HG03108 (cell line): ENCODE measurements at regions not wholly inside any gene's neighbourhood (a gene's known extent, or its start where the extent isn't known, plus 50 kb on each side); places are given as distances from the start of the nearest gene placed in this dataset.

Experiments
- ATAC-seq: cut with Tn5 transposase; IDR thresholded peaks from one replicate; pipeline ENCODE4 v1.9.1; 2021; ENCODE audit warnings: moderate library complexity; ENCODE audit not compliant: unreplicated experiment

DNA sequence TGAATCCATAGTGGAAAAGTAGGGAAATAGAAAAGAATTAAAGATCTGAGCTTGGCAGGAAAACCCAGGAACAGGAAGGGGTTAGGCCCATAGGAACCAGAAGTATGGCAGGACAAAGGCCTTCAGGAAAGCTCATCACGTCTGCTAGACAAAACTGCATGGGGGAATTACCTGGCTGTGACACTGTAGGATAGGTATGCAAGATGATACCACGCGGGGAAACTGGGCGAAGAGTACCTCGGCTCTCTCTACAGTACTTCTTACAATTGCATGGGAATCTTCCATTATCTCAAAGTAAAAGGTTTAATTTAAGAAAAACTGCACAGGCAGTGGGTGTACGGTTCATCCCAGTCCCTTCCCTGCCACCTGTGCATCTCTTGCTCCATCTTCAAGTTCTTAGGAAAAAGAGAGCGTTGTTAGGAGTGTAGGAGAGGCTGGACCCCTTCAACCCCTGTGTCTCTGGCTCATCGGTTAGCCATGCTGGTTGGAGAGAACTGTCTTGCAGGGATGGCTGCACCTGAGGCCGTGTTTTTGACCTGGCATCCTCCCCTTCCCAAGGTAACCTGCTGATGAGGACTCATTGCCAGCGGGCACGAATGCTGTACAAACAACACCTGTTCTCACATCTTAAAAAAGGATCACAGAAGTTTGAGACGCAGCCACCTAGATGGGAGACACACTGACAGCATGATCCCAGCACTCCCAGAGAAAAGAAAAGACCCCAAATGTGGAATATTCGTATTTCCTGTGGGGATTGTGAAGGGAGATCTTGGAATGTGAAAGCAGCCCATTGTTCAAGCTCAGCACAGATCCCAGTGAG, 120.5 kb upstream of the COPS8 start:
- no peak for ATAC-seq

DNA sequence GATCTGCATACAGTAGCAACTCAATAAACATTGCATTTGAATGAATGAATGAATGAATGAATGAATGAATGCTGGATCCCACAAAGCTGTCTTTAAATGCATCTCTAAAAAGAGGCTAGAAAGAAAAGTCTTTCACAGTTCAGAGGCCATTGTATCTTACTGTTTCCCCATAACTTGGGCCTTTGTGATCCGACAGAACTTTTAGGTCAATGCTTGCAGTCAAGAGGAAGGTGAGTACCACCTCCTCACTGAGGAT, 119.9 kb upstream of the COPS8 start:
- no peak for ATAC-seq

DNA sequence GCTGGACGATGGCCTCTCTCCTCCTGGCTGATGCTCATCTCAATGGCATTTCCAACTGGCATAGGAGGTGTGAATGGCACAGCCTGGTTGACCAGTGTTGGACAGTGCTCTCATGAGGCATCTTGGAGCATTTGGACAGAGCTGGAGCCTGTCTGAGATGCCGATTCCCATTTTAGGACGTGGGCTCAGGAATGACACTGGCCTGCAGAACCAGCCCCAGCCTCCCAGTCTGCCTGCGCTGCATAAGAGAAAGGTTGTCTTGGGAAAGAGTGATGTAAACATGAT, 118.2 kb upstream of the COPS8 start:
- no peak for ATAC-seq

DNA sequence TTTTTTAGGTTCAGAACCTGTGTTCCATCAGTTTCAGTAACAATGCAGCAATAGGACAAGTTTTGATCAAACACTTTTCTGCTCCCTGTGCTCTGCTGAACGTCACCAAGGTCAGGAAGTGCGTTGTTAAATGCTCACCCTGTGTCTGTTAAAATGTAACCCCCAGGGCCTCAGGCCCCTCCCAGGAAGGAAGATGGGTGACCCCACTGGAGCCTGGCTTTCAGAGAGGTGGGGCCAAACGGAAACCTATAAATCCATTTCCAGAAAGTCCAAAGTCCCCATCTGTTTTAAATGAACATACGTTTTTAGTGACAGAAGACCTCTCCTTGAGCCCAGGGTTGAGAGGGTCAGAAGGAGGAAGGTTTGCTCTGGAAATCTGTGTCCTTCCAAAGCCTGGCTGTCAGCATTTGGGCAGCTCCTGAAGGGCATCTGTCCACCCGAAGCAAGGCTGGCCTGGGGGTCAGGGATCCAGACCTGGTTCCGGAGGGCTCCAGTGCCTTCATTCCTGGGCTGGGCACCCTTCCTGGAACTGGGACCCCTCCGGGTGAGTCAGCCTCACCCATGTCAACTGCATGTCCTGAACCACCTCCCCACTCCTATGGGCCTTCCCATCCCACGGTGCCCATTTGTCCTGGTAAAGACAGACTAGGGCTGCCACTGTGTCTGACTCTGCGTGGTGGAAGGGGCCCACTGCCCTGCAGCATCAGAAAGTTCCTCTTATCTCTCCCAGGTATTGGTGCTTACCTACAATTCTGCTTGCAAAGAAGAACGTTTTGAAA, 117.4 kb upstream of the COPS8 start:
- ATAC-seq: no peak

DNA sequence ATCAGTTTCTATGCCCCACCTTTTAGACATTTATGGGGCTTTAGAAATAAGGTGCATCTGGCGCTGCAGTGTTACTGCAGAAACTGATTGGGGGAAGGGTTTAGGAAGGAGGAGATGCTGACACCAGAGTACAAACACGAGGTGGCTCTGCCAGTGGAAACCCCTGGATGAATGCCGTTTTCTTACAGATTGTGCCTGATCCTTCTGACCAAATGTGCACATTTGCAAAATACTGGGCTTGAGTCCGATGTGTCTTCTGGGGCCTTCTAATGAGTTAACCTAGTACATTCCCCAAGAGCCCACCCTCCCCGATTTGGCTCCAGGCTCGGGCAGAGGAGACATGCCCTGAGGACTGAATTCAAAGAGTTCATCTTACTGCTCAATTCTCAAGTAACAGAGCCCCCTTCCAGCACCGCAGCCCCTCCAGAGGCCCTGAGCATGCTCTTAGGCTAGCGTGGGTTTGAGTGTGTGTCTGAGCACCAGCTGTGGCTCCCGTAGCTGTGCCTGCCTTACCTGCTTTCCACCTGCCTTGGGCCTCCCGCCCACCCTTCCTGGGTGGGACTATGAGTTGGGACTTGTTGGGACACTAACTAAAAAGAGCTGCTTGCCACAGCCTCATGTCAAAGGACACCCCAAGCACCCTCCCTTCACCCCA, 116.7 kb upstream of the COPS8 start:
- no peak for ATAC-seq

DNA sequence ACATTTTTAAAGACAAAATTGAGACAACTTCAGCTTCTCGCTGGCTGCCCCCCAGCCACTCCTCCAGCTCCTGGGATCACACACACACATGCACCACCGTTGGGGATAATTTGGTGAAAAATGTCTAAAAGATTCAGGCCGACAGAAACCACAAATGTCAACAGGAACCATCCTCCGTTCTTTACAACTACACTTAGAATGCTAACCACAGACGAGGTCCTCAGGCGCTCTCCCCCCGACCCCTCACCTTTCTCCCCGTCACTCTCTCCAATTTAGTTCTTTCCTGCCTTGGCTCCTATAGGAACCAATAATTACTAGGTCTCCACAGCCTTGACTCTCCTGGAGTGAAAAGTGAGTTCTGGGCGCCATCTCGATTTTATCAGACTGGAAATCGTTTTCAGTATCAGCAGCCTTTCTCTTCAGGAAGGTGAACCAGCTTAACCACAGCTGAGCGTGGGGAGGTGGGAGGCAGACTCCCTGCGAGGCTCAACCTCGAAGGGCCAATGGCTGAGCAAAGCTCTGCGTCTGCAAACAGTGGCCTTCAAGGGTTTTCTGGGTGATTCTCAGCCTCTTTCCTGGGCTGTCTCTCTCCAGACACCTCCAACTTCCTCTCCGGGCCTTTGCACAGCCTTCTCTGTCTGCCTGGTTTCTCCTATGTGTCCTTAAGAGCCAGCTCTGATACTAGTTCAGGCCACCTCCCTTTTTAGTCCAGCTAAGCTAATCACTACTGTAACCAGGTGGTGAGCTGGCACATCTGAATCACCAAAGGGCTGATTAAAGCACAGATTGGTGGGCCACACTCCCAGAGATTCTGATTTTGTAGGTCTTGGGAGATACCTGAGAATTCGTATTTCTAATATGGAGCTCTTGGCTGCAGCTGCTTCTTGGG, 115.7 kb upstream of the COPS8 start:
- no peak for ATAC-seq

DNA sequence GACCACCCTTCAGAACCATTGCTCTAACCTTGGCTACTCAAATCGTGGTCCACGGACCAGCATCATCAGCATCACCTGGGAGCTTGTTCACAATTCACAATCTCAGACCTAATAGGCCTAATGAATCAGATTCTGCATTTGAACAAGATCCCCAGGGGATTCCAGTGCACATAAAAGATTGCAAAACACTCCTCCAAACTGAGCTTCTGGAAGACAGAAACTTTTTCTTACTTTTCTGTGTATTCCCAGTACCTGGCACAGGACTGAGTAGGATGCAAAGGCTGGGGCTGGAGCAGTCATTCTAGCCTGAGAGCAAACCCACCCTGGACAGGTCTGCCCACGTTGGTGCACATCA, 115.1 kb upstream of the COPS8 start:
- ATAC-seq: no peak

DNA sequence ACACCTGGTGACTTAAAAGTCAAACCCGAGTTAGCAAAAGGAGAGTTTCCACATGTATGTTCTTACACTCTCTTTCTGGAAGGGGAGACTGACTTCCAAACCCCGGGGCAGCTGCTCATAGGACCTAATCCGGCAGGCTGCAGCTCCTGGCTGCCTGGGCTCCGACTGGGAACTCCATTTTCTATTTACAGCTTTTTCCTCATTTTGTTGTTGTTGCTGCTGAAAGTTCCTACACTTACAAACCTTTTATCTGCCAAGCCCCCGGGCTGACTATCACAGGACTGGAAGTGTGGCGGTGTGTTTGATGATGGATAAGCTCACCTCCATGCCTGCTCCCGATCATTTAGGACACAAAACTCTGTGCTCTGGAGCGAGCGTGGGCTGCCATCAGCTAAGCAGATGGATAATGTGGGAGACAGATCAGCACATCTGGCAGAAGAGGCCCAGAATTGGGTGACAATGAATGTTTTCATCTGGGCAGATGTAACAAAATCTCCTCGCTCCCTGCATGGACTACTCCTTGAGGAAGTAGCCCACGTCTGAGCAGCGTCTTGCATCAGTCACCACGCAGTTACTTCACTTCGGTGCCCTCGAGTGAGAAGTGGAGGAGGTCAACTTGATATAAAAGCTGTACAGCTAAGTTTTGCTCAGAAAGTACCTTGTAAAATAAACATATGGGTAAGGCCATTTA, 114.4 kb upstream of the COPS8 start:
- no peak for ATAC-seq

DNA sequence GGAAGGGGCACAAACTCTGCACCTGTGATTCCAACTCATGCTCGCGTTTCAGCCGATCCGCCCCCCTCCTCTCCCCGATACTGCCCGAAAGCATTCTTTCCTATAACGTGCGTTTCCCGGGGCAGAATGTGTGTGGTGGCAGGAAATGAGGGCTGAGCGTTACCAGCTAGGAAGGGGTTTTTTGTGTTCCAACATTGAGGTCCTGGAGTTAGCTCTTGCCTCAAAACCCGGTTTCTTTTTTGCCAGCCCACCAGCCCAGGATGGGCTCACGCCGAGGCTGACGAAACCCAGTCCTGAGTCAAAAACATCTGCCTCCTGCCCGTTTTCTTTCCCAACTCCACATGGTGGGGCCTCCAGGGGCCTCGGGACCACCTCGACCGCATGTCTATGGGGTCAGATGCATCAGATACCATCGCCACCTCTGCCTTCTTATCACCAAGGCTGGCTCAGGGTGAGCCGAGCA, 113.7 kb upstream of the COPS8 start:
- no peak for ATAC-seq

DNA sequence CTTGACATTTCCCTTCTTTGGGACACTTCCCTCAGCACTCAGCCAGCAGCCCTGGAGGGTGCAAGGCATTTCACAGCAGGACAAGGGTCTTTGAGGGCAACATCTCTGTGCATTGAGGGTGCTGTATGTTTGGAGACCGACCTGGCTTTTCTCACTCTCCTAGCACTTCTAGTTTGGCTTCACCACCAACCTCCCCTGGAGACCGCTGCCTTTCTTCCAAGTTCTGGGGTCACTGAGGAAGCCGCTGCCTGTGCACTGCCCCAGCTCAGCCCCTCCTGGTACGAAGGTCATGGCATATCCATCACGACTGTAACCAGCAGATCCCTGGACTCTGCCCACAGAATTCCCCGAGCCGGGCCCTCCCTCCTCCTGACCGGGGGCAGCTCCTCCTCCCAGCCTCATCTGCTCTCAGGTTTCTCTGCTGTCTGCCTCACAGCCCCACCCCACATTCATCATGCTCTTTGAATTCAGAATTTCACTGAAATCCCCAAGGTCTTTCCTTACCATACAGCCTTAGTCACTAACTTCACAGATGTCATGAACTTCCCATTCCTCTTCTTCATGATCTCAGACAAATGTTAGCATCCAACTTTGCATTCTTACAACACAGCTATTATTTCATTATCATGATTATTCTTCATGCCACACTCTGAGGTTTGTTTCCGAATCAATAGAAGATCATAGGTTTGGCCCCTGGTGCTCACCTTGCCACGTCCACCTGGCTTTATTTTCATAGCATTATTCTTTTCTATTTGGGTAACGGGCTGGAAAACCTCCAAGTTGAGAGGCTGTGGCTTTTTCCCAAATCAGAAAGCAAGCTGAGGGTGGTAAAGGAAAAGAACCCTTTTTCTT, 113.0 kb upstream of the COPS8 start:
- ATAC-seq: no peak

DNA sequence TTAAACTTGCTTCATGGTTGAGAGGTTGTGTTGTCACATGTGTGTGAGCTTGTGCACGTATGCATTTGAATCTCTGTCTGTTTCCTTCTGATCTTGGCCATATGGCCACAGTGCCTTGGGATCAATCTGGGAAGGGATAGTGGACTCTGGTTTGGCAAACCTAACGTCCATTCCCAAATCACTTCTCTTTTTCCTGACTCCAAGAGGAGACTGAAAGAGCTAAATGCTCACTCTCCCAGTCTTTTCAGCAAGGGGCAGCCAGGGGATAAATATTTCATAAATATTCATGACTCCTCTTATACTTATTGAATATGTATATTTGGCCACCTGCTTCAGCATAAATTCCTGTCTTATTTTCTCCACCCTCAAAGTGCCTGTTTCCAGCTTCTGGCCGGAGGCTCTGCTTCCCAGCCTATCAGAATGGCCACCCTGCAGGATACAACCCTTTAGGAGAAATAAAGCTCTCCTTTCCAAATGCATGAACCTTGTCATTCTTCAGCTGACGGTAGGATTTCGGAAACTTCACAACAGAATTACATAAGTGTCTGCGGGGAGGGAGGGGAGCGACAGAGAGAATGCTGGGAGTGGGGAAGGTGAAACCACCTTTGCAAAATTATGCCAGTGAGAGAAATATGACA, 112.2 kb upstream of the COPS8 start:
- ATAC-seq: no peak

DNA sequence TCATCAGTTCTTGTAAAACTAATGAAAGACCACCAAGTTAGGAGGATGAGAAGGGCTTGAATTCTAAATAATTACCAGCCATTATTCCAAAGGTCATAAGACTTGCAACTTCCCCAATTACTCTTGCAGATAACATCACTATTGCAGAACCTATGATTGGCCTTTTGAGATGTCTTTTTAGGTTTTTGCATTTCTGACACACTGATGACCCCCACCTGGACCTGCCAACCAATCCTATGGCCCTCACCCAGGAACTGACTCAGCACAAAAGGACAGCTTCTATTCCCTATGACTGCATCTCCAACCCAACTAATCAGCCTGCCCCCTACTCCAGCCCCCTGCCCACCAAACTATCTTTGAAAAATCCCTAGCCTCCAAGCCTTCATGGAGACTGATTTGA, 111.5 kb upstream of the COPS8 start:
- ATAC-seq: no peak

DNA sequence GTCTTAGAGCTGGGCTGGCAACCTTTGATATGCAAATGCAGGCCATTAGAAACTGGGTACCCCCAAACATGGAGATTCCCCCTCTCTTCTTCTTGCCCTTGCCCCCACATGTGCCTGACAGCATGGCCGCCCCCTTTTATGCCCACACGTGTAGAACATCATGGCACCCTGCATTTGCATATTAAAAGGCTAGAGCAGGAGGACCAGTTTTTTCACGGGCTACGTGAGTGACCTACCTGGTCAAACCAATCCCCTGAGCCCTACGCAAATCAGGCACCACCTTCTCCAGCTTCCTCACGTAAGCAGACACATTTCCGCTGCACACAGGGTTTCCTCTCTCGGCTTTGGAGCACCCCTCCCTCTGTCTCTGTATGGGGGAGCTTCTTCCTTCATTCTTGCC, 110.9 kb upstream of the COPS8 start:
- ATAC-seq: no peak

DNA sequence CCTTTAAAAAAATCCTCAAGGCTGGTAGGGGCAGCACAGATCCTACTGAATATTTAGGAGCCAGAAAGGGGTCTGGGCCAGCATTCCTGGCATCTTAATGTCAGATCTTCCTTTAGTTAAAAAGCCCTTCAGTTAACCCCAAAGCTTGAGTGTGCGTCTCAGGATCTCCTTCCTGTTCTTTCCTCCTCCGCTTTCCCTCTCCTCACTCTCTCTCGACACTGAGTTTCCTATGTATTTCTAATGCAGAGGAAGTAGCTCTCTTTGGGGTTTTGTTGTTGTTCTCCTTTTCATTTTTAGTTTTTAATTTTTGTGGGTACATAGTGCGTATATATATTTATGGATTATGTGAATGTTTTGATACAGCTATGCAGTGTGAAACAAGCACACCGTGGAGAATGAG, 109.9 kb upstream of the COPS8 start:
- no peak for ATAC-seq

DNA sequence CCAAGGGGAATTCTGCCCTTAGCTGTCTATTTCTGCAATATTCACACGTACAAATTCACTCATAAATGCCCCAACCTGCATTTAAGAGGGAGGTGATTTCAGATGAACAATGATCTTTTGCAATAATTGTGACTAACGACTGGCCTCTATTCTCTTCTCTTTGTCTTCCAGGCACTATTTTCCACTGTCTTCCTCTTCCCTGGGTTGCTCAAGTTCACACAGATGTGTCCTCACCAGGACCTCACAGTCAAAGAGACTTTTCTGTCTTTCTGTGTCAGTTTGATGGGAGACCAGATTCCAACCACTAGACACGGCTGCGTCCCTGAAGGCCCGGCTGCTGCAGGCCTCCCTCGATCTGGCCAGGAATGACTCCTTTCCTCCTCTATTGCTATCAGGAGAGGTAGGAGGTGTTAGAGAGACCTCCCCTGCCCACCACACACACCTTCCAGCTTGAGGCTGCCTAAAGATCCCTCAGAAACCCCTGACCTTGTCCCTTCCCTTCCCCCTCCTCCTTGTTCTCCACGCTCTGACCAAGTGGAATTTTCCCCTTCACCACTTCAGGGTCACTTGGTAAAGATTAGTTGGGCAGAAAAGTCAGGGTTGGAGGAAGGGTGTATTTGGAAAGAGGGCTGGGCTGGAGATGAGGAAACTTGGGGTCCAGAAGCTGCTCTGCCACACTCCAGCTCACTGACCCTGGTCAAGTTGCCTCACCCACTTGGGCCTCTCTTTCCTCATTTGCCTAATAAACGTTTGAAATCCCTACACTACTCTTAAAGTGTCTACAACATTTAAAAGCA, 109.2 kb upstream of the COPS8 start:
- ATAC-seq: no peak

DNA sequence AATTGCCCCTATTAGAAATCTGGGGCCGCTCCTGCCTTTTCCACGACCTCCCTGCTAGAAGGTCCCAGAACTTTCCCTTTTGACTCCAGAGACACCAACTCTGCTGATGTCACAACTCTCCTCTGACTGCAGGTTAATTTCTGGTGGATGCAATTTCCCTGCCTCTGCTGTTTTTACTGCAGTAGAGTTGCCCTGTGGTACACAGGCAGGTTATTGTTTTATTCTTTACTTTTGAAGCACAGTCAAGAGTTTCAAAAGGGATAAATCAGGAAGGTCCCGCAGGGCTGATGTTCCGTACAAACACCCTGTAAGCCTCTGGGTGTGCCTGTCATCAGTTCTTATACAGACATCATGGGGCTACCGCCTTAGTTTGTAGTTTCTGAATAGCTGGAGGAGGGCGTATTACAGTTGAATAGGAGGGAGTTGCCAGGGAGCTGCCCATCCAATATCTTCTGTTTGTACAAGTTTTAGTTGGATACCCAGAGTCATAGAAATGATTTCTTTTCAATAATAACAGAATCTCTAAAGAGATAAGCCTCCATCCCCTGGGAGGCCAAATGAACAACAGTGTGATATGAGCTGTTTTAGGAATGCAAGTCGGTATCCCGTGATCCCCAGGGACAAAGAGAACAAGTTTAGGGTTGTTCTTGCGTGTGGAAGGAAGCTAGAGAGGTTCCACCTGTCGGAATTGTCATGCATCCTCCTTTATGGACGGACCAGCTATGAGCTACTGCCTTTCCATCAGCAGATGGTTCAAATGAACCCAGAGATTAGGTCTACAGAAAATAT, 108.4 kb upstream of the COPS8 start:
- ATAC-seq: no peak

DNA sequence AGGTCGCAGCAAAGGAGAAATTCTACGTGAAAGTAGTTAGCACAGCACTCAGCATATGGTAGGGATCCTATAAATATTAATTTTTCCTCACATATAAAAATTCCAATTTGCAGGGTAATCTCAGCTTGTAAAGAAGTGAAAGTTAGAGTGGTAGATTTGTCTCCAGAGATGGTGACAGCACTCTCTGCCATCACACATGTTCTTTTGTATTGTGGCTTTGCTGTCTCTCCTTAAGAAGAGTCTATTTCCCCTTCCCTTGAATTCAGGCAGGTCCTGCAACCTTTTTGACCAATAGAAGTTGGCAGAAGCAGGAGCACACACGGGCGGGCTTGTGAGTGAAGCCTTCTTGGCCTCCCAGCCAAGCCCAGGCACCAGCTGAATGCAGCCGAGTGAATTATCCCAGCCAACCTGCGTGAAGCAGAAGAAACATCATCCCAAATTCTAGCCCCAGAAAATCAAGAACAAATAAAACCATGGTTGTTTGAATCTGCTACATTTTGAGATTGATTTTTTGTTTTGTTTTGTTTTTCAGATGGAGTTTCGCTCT, 107.8 kb upstream of the COPS8 start:
- no peak for ATAC-seq

DNA sequence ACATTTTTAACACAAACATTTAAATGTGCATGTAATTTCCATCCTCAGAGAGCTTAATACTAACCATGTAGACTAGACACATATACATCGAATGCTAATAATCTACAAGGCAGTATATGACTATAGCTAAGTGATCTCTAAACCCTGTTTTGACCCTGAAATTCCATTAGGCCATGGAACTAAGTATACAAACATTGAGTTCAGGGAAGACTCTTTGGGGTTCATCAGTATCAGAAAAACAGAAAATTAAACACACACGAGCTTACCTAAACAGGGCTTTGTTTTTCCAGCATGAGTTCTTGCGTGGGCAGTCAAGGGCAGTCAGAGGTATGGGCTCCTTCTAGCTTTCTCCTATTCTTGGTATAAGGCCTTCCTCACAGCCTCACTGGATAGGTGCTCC, 106.0 kb upstream of the COPS8 start:
- ATAC-seq: no peak
